ENCODE measurements at regions not wholly inside any gene's neighbourhood (a gene's known extent, or its start where the extent isn't known, plus 50 kb on each side); places are given as distances from the start of the nearest gene placed in this dataset.

- no peak for DNase-seq (ENCODE audit: extremely low read depth, low read depth)
Measured at GRCh38 chr1:34270181-34270580, 93.5 kb downstream of the C1orf94 start.

GRCh38 chr1:34272152-34272551 is 95.4 kb downstream of the C1orf94 start:
- no peak for DNase-seq (ENCODE audit: extremely low read depth, low read depth)

GRCh38 chr1:34275150-34275549 is 98.4 kb downstream of the C1orf94 start:
- DNase-seq (ENCODE audit: extremely low read depth, low read depth) = no peak

- no peak for DNase-seq (ENCODE audit: extremely low read depth, low read depth)
Measured at GRCh38 chr1:34276606-34277005, 99.9 kb downstream of the C1orf94 start.

GRCh38 chr1:34277150-34277549 is 100.4 kb downstream of the C1orf94 start:
- no peak for DNase-seq (ENCODE audit: extremely low read depth, low read depth)

- DNase-seq (ENCODE audit: extremely low read depth, low read depth) = no peak
Measured at GRCh38 chr1:34278211-34278610, 101.5 kb downstream of the C1orf94 start.

- no peak for DNase-seq (ENCODE audit: extremely low read depth, low read depth)
Measured at GRCh38 chr1:34279971-34280370, 103.3 kb downstream of the C1orf94 start.

- DNase-seq (ENCODE audit: extremely low read depth, low read depth) = no peak
Measured at GRCh38 chr1:34280509-34280908, 103.8 kb downstream of the C1orf94 start.

- no peak for DNase-seq (ENCODE audit: extremely low read depth, low read depth)
Measured at GRCh38 chr1:34283142-34283541, 106.4 kb downstream of the C1orf94 start.

GRCh38 chr1:34286511-34286910 is 109.8 kb downstream of the C1orf94 start:
- no peak for DNase-seq (ENCODE audit: extremely low read depth, low read depth)

GRCh38 chr1:34290831-34291230 is 114.1 kb downstream of the C1orf94 start:
- no peak for DNase-seq (ENCODE audit: extremely low read depth, low read depth)

- no peak for DNase-seq (ENCODE audit: extremely low read depth, low read depth)
Measured at GRCh38 chr1:34292472-34292871, 115.8 kb downstream of the C1orf94 start.

- DNase-seq (ENCODE audit: extremely low read depth, low read depth) = no peak
Measured at GRCh38 chr1:34296059-34296458, 119.4 kb downstream of the C1orf94 start.

- no peak for DNase-seq (ENCODE audit: extremely low read depth, low read depth)
Measured at GRCh38 chr1:34302798-34303197, 126.1 kb downstream of the C1orf94 start.

GRCh38 chr1:34303218-34303617 is 126.5 kb downstream of the C1orf94 start:
- DNase-seq (ENCODE audit: extremely low read depth, low read depth) = no peak

- no peak for DNase-seq (ENCODE audit: extremely low read depth, low read depth)
Measured at GRCh38 chr1:34306568-34306967, 129.9 kb downstream of the C1orf94 start.

GRCh38 chr1:34312359-34312758 is 135.7 kb downstream of the C1orf94 start:
- no peak for DNase-seq (ENCODE audit: extremely low read depth, low read depth)

- no peak for DNase-seq (ENCODE audit: extremely low read depth, low read depth)
Measured at GRCh38 chr1:34315974-34316373, 139.3 kb downstream of the C1orf94 start.

- no peak for DNase-seq (ENCODE audit: extremely low read depth, low read depth)
Measured at GRCh38 chr1:34316773-34317172, 140.1 kb downstream of the C1orf94 start.

GRCh38 chr1:34319218-34319617 is 142.5 kb downstream of the C1orf94 start:
- DNase-seq (ENCODE audit: extremely low read depth, low read depth) = no peak

GRCh38 chr1:34320053-34320669 is 143.5 kb downstream of the C1orf94 start:
- no peak for DNase-seq (ENCODE audit: extremely low read depth, low read depth)

GRCh38 chr1:34322969-34323368 is 146.3 kb downstream of the C1orf94 start:
- no peak for DNase-seq (ENCODE audit: extremely low read depth, low read depth)

GRCh38 chr1:34324879-34325440 is 148.3 kb downstream of the C1orf94 start:
- no peak for DNase-seq (ENCODE audit: extremely low read depth, low read depth)
